ENCODE measurements at regions not wholly inside any gene's neighbourhood (a gene's known extent, or its start where the extent isn't known, plus 50 kb on each side); places are given as distances from the start of the nearest gene placed in this dataset.

DNA sequence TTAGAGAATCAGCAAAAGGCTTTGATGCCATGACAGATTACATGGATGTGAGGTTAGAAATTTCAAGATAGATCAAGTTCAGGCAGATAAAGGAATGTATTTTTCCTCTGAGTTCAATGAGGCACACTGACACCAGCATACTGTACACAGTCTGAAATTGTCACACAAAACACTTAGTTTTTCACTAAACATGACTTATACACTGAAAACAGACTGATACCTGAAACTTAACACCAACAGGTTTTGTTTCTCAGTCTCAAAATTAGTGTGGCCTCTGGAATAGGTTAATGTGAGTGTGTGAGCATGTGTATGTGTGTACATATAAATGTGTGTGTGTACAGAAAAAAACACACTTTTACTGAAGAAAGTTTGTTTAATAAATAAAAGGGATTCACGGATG lies 129.9 kb upstream of the SLITRK2 start:
- TF ChIP-seq, protein P1, sequence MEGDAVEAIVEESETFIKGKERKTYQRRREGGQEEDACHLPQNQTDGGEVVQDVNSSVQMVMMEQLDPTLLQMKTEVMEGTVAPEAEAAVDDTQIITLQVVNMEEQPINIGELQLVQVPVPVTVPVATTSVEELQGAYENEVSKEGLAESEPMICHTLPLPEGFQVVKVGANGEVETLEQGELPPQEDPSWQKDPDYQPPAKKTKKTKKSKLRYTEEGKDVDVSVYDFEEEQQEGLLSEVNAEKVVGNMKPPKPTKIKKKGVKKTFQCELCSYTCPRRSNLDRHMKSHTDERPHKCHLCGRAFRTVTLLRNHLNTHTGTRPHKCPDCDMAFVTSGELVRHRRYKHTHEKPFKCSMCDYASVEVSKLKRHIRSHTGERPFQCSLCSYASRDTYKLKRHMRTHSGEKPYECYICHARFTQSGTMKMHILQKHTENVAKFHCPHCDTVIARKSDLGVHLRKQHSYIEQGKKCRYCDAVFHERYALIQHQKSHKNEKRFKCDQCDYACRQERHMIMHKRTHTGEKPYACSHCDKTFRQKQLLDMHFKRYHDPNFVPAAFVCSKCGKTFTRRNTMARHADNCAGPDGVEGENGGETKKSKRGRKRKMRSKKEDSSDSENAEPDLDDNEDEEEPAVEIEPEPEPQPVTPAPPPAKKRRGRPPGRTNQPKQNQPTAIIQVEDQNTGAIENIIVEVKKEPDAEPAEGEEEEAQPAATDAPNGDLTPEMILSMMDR (IDR thresholded peaks at IDR 0.05): no peak
- no peak for TF ChIP-seq POLR2A (IDR thresholded peaks at IDR 0.05)
